WTC11 (cell line): ENCODE measurements at regions not wholly inside any gene's neighbourhood (a gene's known extent, or its start where the extent isn't known, plus 50 kb on each side); places are given as distances from the start of the nearest gene placed in this dataset.
A peak's percentile ranks its signal among the peaks of the same experiment; 100 is the strongest.

ENCODE experiments used
- ATAC-seq: fragments of 200-7000 bp; cut with Tn5 transposase; 2 replicates; pipeline ENCODE4 v1.10.0; 2021; ENCODE audit warnings: mild to moderate bottlenecking, moderate library complexity
- CTCF ChIA-PET: fragments of 300-600 bp; sonication (Branson Sonifier 250); formaldehyde crosslinking; loops from one replicate; lab custom pipeline; 2021; ENCODE audit warnings: antibody characterized with exemption; lab: Charles Lee
- POLR2A ChIA-PET: fragments of 350-600 bp; sonication (Branson Sonifier 250); formaldehyde crosslinking; loops from one replicate; lab custom pipeline; 2021; ENCODE audit warnings: antibody characterized with exemption; lab: Charles Lee
- DNase-seq: peaks from one replicate; pipeline ENCODE4 v3.0.0; 2021; ENCODE audit warnings: low spot score
- H3K27ac Mint-ChIP-seq: 2 replicates; pipeline ENCODE4 v1.8.0; 2021; ENCODE audit warnings: mixed read lengths
- H3K27me3 Mint-ChIP-seq: 2 replicates; pipeline ENCODE4 v1.8.0; 2021; ENCODE audit warnings: low read depth, mild to moderate bottlenecking, moderate library complexity, mixed read lengths
- H3K36me3 Mint-ChIP-seq: 2 replicates; pipeline ENCODE4 v1.8.0; 2021; ENCODE audit warnings: mixed read lengths
- H3K4me1 Mint-ChIP-seq: 2 replicates; pipeline ENCODE4 v1.8.0; 2022; ENCODE audit warnings: mixed read lengths
- H3K4me3 Mint-ChIP-seq: 2 replicates; pipeline ENCODE4 v1.8.0; 2021; ENCODE audit warnings: mild to moderate bottlenecking, moderate library complexity, mixed read lengths
- H3K9me3 Mint-ChIP-seq: 2 replicates; pipeline ENCODE4 v1.8.0; 2021; ENCODE audit warnings: mixed read lengths
- ATF2 ChIP-seq: sonication (generic); formaldehyde crosslinking; IDR thresholded peaks from 2 replicates; pipeline ENCODE4 v1.8.1; 2022; ENCODE audit warnings: low read depth, missing genetic modification reagents, borderline replicate concordance
- ATF6 ChIP-seq: sonication (generic); formaldehyde crosslinking; IDR thresholded peaks from 2 replicates; pipeline ENCODE4 v1.8.1; 2023; ENCODE audit warnings: mild to moderate bottlenecking, missing genetic modification reagents
- CDX4 ChIP-seq: fragments of 250-450 bp; sonication (Bioruptor Pico); IDR thresholded peaks from 2 replicates; pipeline ENCODE4 v1.9.0; 2021; ENCODE audit warnings: moderate library complexity, mild to moderate bottlenecking, inconsistent platforms, borderline replicate concordance
- ELF4 ChIP-seq: sonication (generic); formaldehyde crosslinking; IDR thresholded peaks from 2 replicates; pipeline ENCODE4 v1.8.1; 2022; ENCODE audit warnings: low read depth, mild to moderate bottlenecking, moderate library complexity, missing genetic modification reagents
- FOXJ3 ChIP-seq: sonication (generic); formaldehyde crosslinking; IDR thresholded peaks from 2 replicates; pipeline ENCODE4 v1.9.0; 2021; ENCODE audit warnings: missing genetic modification reagents, mild to moderate bottlenecking, borderline replicate concordance
- JUN ChIP-seq: sonication (generic); formaldehyde crosslinking; IDR thresholded peaks from 2 replicates; pipeline ENCODE4 v1.8.0; 2023; ENCODE audit warnings: mild to moderate bottlenecking, missing genetic modification reagents
- MAX ChIP-seq: sonication (generic); formaldehyde crosslinking; IDR thresholded peaks from 2 replicates; pipeline ENCODE4 v1.8.0; 2022; ENCODE audit warnings: mild to moderate bottlenecking, missing genetic modification reagents
- MYBL2 ChIP-seq: sonication (generic); formaldehyde crosslinking; IDR thresholded peaks from 2 replicates; pipeline ENCODE4 v1.8.1; 2023; ENCODE audit warnings: mild to moderate bottlenecking, moderate library complexity, missing genetic modification reagents
- NR1H2 ChIP-seq: sonication (generic); formaldehyde crosslinking; IDR thresholded peaks from 2 replicates; pipeline ENCODE4 v1.9.0; 2021; ENCODE audit warnings: mild to moderate bottlenecking, moderate library complexity, missing genetic modification reagents
- NR2C2 ChIP-seq: sonication (generic); formaldehyde crosslinking; IDR thresholded peaks from 2 replicates; pipeline ENCODE4 v1.8.0; 2022; ENCODE audit warnings: mild to moderate bottlenecking, missing genetic modification reagents
- RORB ChIP-seq: fragments of 250-450 bp; sonication (Bioruptor Pico); IDR thresholded peaks from 2 replicates; pipeline ENCODE4 v1.9.0; 2021; ENCODE audit warnings: mild to moderate bottlenecking
- TEAD1 ChIP-seq: sonication (generic); formaldehyde crosslinking; IDR thresholded peaks from 2 replicates; pipeline ENCODE4 v1.8.0; 2022; ENCODE audit warnings: mild to moderate bottlenecking, missing genetic modification reagents
- TP53 ChIP-seq: sonication (generic); formaldehyde crosslinking; IDR thresholded peaks from 2 replicates; pipeline ENCODE4 v1.8.1; 2023; ENCODE audit warnings: mild to moderate bottlenecking, missing genetic modification reagents
- USF2 ChIP-seq: sonication (generic); formaldehyde crosslinking; IDR thresholded peaks from 2 replicates; pipeline ENCODE4 v1.8.1; 2023; ENCODE audit warnings: mild to moderate bottlenecking, missing genetic modification reagents, moderate library complexity
- ZNF232 ChIP-seq: sonication (generic); formaldehyde crosslinking; IDR thresholded peaks from 2 replicates; pipeline ENCODE4 v1.8.0; 2022; ENCODE audit warnings: mild to moderate bottlenecking, missing genetic modification reagents
- ZNF423 ChIP-seq: fragments of 250-450 bp; sonication (Bioruptor Pico); IDR thresholded peaks from 2 replicates; pipeline ENCODE4 v2.1.2; 2022; ENCODE audit warnings: mild to moderate bottlenecking, moderate library complexity
- ZNF425 ChIP-seq: fragments of 250-450 bp; sonication (Bioruptor Pico); conservative IDR thresholded peaks from 2 replicates; pipeline ENCODE4 v1.9.0; 2021; ENCODE audit warnings: mild to moderate bottlenecking
- ZNF512 ChIP-seq: sonication (generic); formaldehyde crosslinking; IDR thresholded peaks from 2 replicates; pipeline ENCODE4 v1.8.1; 2022; ENCODE audit warnings: missing genetic modification reagents, borderline replicate concordance
- ZNF532 ChIP-seq: fragments of 250-450 bp; sonication (Bioruptor Pico); IDR thresholded peaks from 2 replicates; pipeline ENCODE4 v1.9.0; 2021; ENCODE audit warnings: mild to moderate bottlenecking, borderline replicate concordance

- H3K36me3 Mint-ChIP-seq: no peaks in the 10 kb centered on the region
- peaks cover 2% of the 10 kb centered on the region; the same call in 1 of the 2 replicates for H3K27me3 Mint-ChIP-seq
- peaks cover 21% of the 10 kb centered on the region for H3K4me1 Mint-ChIP-seq
- no peak overlapping the region for H3K4me3 Mint-ChIP-seq
- ATAC-seq (no peak), DNase-seq (no peak)
- peaks cover under 1% of the 10 kb centered on the region; the same call in 1 of the 2 replicates for H3K9me3 Mint-ChIP-seq
- POLR2A ChIA-PET: no interaction called here
- TF ChIP-seq ZNF423 (CRISPR knock-in tag) (peak; percentile 90), ZNF425 (no peak)
- CTCF ChIA-PET: no interaction called here
- no peak overlapping the region for H3K27ac Mint-ChIP-seq
Observed at GRCh38 chr6:4291453-4292403, 156.4 kb upstream of the ECI2 start.

GRCh38 chr6:4289770-4290320 lies 154.5 kb upstream of the ECI2 start:
- H3K27ac Mint-ChIP-seq: no peak overlapping the region

More at GRCh38 chr6:4289770-4290320, 154.5 kb upstream of the ECI2 start:
- no peaks in the 10 kb centered on the region for H3K9me3 Mint-ChIP-seq
- H3K4me1 Mint-ChIP-seq: peaks cover 19% of the 10 kb centered on the region
- TF ChIP-seq ZNF232 (CRISPR knock-in tag): no peak
- no peak for TF ChIP-seq JUN (CRISPR knock-in tag)
- no peak for TF ChIP-seq ZNF532 (CRISPR knock-in tag)
- no peak for TF ChIP-seq MYBL2 (CRISPR knock-in tag)
- no peak for TF ChIP-seq NR1H2
- TF ChIP-seq USF2 (CRISPR knock-in tag): no peak
- no peak for TF ChIP-seq TEAD1
- no peak for TF ChIP-seq MAX (CRISPR knock-in tag)
- TF ChIP-seq ATF2 (CRISPR knock-in tag): no peak
- no peak for TF ChIP-seq ELF4 (CRISPR knock-in tag)
- TF ChIP-seq FOXJ3 (CRISPR knock-in tag): no peak
- TF ChIP-seq CDX4 (CRISPR knock-in tag): no peak
- no peak for TF ChIP-seq ZNF512 (CRISPR knock-in tag)
- TF ChIP-seq NR2C2 (CRISPR knock-in tag): no peak
- TF ChIP-seq RORB (CRISPR knock-in tag): no peak
- TF ChIP-seq TP53 (CRISPR knock-in tag): no peak
- no peak for TF ChIP-seq ATF6
- TF ChIP-seq, all 79 proteins: peak for 0
- no peak for DNase-seq
- POLR2A ChIA-PET: no interaction called here
- Mint-ChIP-seq H3K4me3 (no peak overlapping the region), H3K36me3 (no peaks in the 10 kb centered on the region), H3K27me3 (peaks cover 2% of the 10 kb centered on the region; the same call in 1 of the 2 replicates)
- ATAC-seq: no peak
- CTCF ChIA-PET: interaction anchor here (0.9 kb wide), 1 partner anchor 768 kb away, joined by 3 read pairs; no protein-coding TSS in a partner anchor
